SK-N-MC (cell line): ENCODE measurements at regions not wholly inside any gene's neighbourhood (a gene's known extent, or its start where the extent isn't known, plus 50 kb on each side); places are given as distances from the start of the nearest gene placed in this dataset.

Source experiments
- EZH2 ChIP-seq: fragments of 200-600 bp; sonication (generic); IDR thresholded peaks from one replicate; pipeline ENCODE4 v1.6.1; 2017; ENCODE audit warnings: antibody characterized with exemption
- POLR2AphosphoS5 ChIP-seq: IDR thresholded peaks from 2 replicates; pipeline ENCODE4 v1.6.1; 2012; ENCODE audit warnings: mild to moderate bottlenecking, low read depth, low read length, borderline replicate concordance

DNA sequence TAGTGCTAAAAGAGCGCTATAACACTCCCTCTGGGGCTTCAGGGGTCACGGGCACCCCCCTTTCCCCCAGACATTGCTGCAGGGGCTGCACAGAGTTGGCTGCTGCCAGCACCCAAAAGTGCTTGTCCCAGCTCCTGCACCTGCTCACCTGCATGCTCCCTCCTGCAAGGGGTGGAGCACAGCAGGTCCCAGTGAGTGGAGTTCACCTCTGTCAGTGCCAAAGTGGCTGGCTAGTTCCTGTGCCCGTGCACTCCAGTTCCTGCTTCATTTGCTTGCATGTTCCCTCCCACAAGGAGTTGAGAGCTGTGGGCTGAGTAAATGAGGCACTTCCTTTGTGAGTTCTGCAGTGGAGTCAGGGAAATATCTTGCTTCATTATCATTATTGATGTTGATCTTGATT, 476.9 kb downstream of the SQOR start:
- TF ChIP-seq POLR2AphosphoS5 (no peak), EZH2 (no peak)
